ENCODE measurements at regions not wholly inside any gene's neighbourhood (a gene's known extent, or its start where the extent isn't known, plus 50 kb on each side); places are given as distances from the start of the nearest gene placed in this dataset.
"Not testable (repeated sequence)": the region's sequence is repeated elsewhere in the genome, so short reads cannot be mapped to it uniquely, and the experiment has no call there.

GRCh38 chr1:66468722-66469121, 65.2 kb upstream of the SGIP1 start:
- no peak overlapping the region for H3K4me3 ChIP-seq

GRCh38 chr1:66475940-66476339, 58.0 kb upstream of the SGIP1 start:
- no peaks in the 10 kb centered on the region for H3K27me3 ChIP-seq
- H3K4me1 ChIP-seq: no peaks in the 10 kb centered on the region
- WGBS, 2 donors: 57 to 63% methylated on average over 2 of the region's 2 CpGs
- no peak for DNase-seq
- no peak overlapping the region for H3K4me3 ChIP-seq
- H3K27ac ChIP-seq: no peak overlapping the region
- H3K36me3 ChIP-seq: no peaks in the 10 kb centered on the region
- H3K9me3 ChIP-seq: no peaks in the 10 kb centered on the region
- intact Hi-C loops (cut with DNase I): no loop called here
- TF ChIP-seq POLR2A (IDR thresholded peaks at IDR 0.05) (no peak), CTCF (IDR thresholded peaks at IDR 0.05) (no peak)

More at GRCh38 chr1:66468722-66469121, 65.2 kb upstream of the SGIP1 start:
- Histone ChIP-seq H3K27ac (no peak overlapping the region), H3K4me1 (no peaks in the 10 kb centered on the region), H3K9me3 (no peaks in the 10 kb centered on the region), H3K36me3 (no peaks in the 10 kb centered on the region), H3K27me3 (no peaks in the 10 kb centered on the region)
- no peak for TF ChIP-seq CTCF (IDR thresholded peaks at IDR 0.05)
- intact Hi-C loops (cut with DNase I): no loop called here
- WGBS, 2 donors: 52 to 69% methylated on average over 2 of the region's 2 CpGs
- DNase-seq: no peak

- Histone ChIP-seq H3K27ac (no peak overlapping the region), H3K4me3 (no peak overlapping the region), H3K27me3 (no peaks in the 10 kb centered on the region), H3K36me3 (no peaks in the 10 kb centered on the region), H3K9me3 (no peaks in the 10 kb centered on the region), H3K4me1 (no peaks in the 10 kb centered on the region)
- no peak for DNase-seq
- 91 to 94% methylated on average over 1 of the region's 1 CpG for WGBS, 2 donors
- TF ChIP-seq POLR2A (IDR thresholded peaks at IDR 0.05) (no peak), CTCF (IDR thresholded peaks at IDR 0.05) (no peak)
- intact Hi-C loops (cut with DNase I): no loop called here
These were observed 57.2 kb upstream of the SGIP1 start for GRCh38 chr1:66476774-66477173.

GRCh38 chr1:66478116-66478515, 55.8 kb upstream of the SGIP1 start:
- H3K27ac ChIP-seq: no peak overlapping the region
- 67 to 75% methylated on average over 7 of the region's 7 CpGs for WGBS, 2 donors

GRCh38 chr1:66480162-66480561, 53.8 kb upstream of the SGIP1 start:
- 44 to 52% methylated on average over 3 of the region's 3 CpGs for WGBS, 2 donors
- H3K4me3 ChIP-seq: no peak overlapping the region
- intact Hi-C loops (cut with DNase I): no loop called here

More at GRCh38 chr1:66478116-66478515, 55.8 kb upstream of the SGIP1 start:
- Histone ChIP-seq H3K9me3 (no peaks in the 10 kb centered on the region), H3K36me3 (no peaks in the 10 kb centered on the region), H3K4me3 (no peak overlapping the region), H3K27me3 (no peaks in the 10 kb centered on the region), H3K4me1 (no peaks in the 10 kb centered on the region)
- intact Hi-C loops (cut with DNase I): no loop called here
- TF ChIP-seq CTCF (IDR thresholded peaks at IDR 0.05) (no peak), POLR2A (IDR thresholded peaks at IDR 0.05) (no peak)
- DNase-seq: no peak

GRCh38 chr1:66481215-66481614, 52.7 kb upstream of the SGIP1 start:
- WGBS, 2 donors: 20 to 64% methylated on average over 3 to 7 of the region's 15 CpGs
- H3K4me1 ChIP-seq; H3K27ac ChIP-seq; H3K36me3 ChIP-seq; intact Hi-C loops (cut with DNase I); DNase-seq; H3K27me3 ChIP-seq; H3K9me3 ChIP-seq: not testable (repeated sequence)
- H3K4me3 ChIP-seq: peak overlapping the region in 1 of 4 donors; percentile 30

More at GRCh38 chr1:66480162-66480561, 53.8 kb upstream of the SGIP1 start:
- H3K36me3 ChIP-seq: no peaks in the 10 kb centered on the region
- no peaks in the 10 kb centered on the region for H3K4me1 ChIP-seq
- DNase-seq: no peak
- TF ChIP-seq CTCF (IDR thresholded peaks at IDR 0.05) (no peak), POLR2A (IDR thresholded peaks at IDR 0.05) (no peak)
- no peaks in the 10 kb centered on the region for H3K27me3 ChIP-seq
- H3K9me3 ChIP-seq: no peaks in the 10 kb centered on the region
- H3K27ac ChIP-seq: no peak overlapping the region
